CD14-positive monocyte (primary cell): ENCODE measurements at regions not wholly inside any gene's neighbourhood (a gene's known extent, or its start where the extent isn't known, plus 50 kb on each side); places are given as distances from the start of the nearest gene placed in this dataset.

Experiments used
- DNase-seq, 3 donors: peaks; one replicate each; pipeline ENCODE4 v3.0.0-alpha.2; 2011 to 2022
- H2AFZ ChIP-seq: 2 replicates; pipeline ENCODE4 v1.6.0; 2012; ENCODE audit warnings: mild to moderate bottlenecking, low read depth, low read length, inconsistent platforms; ENCODE audit not compliant: insufficient read depth, poor library complexity, severe bottlenecking
- H3K27ac ChIP-seq, 2 donors: 1 replicate in 1 of 2; 2 replicates in 1 of 2; pipeline ENCODE4 v1.5.1; 2012 to 2013; ENCODE audit warnings: low read length in 2 of 2, control low read depth in 1 of 2, inconsistent platforms in 1 of 2, low read depth in 1 of 2, mild to moderate bottlenecking in 1 of 2
- H3K27me3 ChIP-seq, 2 donors: one replicate each; pipeline versions ENCODE4 v1.6.0 to v1.6.1; 2011 to 2013; ENCODE audit warnings: low read length in 2 of 2; ENCODE audit not compliant: control insufficient read depth in 2 of 2, insufficient read depth in 2 of 2
- H3K36me3 ChIP-seq, 2 donors: replicated peaks in 1 of 2; 1 replicate in 1 of 2; 2 replicates in 1 of 2; pipeline versions ENCODE4 v1.5.1 to v1.6.1; 2012 to 2013; ENCODE audit warnings: low read length in 2 of 2, control low read depth in 1 of 2, inconsistent platforms in 1 of 2, mild to moderate bottlenecking in 1 of 2; ENCODE audit not compliant: insufficient read depth in 2 of 2, control insufficient read depth in 1 of 2
- H3K4me1 ChIP-seq, 2 donors: 1 replicate in 1 of 2; 2 replicates in 1 of 2; pipeline versions ENCODE4 v1.5.1 to v1.6.1; 2012 to 2013; ENCODE audit warnings: low read length in 2 of 2, control low read depth in 1 of 2, inconsistent platforms in 1 of 2, mild to moderate bottlenecking in 1 of 2, moderate library complexity in 1 of 2; ENCODE audit not compliant: insufficient read depth in 2 of 2, control insufficient read depth in 1 of 2
- H3K4me2 ChIP-seq: replicated peaks from 2 replicates; pipeline ENCODE3; 2012; ENCODE audit warnings: low read length, moderate library complexity, mild to moderate bottlenecking; ENCODE audit not compliant: poor library complexity, severe bottlenecking; ENCODE audit errors: extremely low read depth
- H3K4me3 ChIP-seq, 3 experiments: fragments of 200-600 bp in 1 of 3; sonication (generic) in 1 of 3; replicated peaks in 1 of 3; 1 replicate in 2 of 3; 2 replicates in 1 of 3; pipeline ENCODE4 v1.5.1; 2011 to 2013; ENCODE audit warnings: low read length in 3 of 3, mild to moderate bottlenecking in 3 of 3, control low read depth in 2 of 3, low read depth in 2 of 3, inconsistent platforms in 1 of 3, moderate library complexity in 1 of 3
- H3K79me2 ChIP-seq: 2 replicates; pipeline ENCODE4 v1.6.0; 2012; ENCODE audit warnings: mild to moderate bottlenecking, control low read depth, inconsistent platforms, low read length, moderate library complexity; ENCODE audit not compliant: insufficient read depth
- H3K9ac ChIP-seq: 2 replicates; pipeline ENCODE4 v1.6.0; 2017; ENCODE audit warnings: low read length, mild to moderate bottlenecking; ENCODE audit not compliant: insufficient read depth, poor library complexity, severe bottlenecking
- H3K9me3 ChIP-seq, 2 donors: replicated peaks in 1 of 2; 1 replicate in 1 of 2; 2 replicates in 1 of 2; pipeline versions ENCODE4 v1.5.1 to v1.6.1; 2012 to 2013; ENCODE audit warnings: low read length in 2 of 2, control low read depth in 1 of 2; ENCODE audit not compliant: control insufficient read depth in 1 of 2, insufficient read depth in 1 of 2
- H4K20me1 ChIP-seq: 2 replicates; pipeline ENCODE4 v1.6.0; 2012; ENCODE audit warnings: mild to moderate bottlenecking, low read length, control low read depth, moderate library complexity; ENCODE audit not compliant: insufficient read depth
- H3K27ac Mint-ChIP-seq, 7 donors: one replicate each; pipeline ENCODE4 v1.8.0; 2020; ENCODE audit warnings: mild to moderate bottlenecking in 7 of 7, mixed read lengths in 7 of 7, moderate library complexity in 6 of 7, inconsistent platforms in 2 of 7
- H3K27me3 Mint-ChIP-seq, 3 donors: one replicate each; pipeline ENCODE4 v1.8.0; 2021 to 2022; ENCODE audit warnings: low read depth in 3 of 3, mild to moderate bottlenecking in 3 of 3, mixed read lengths in 3 of 3, moderate library complexity in 3 of 3, inconsistent platforms in 1 of 3
- H3K36me3 Mint-ChIP-seq, 2 donors: one replicate each; pipeline ENCODE4 v1.8.0; 2020; ENCODE audit warnings: mixed read lengths in 2 of 2, inconsistent platforms in 1 of 2, mild to moderate bottlenecking in 1 of 2
- H3K4me1 Mint-ChIP-seq: one replicate; pipeline ENCODE4 v1.8.0; 2020; ENCODE audit warnings: mild to moderate bottlenecking, mixed read lengths
- H3K4me3 Mint-ChIP-seq, 2 donors: one replicate each; pipeline ENCODE4 v1.8.0; 2020; ENCODE audit warnings: mild to moderate bottlenecking in 2 of 2, mixed read lengths in 2 of 2, moderate library complexity in 1 of 2
- H3K9me3 Mint-ChIP-seq, 7 donors: one replicate each; pipeline ENCODE4 v1.8.0; 2020 to 2022; ENCODE audit warnings: mixed read lengths in 7 of 7, mild to moderate bottlenecking in 6 of 7, moderate library complexity in 6 of 7, inconsistent platforms in 2 of 7
- CTCF ChIP-seq: fragments of 200-600 bp; IDR thresholded peaks from one replicate; pipeline ENCODE4 v1.8.0; 2022; ENCODE audit warnings: antibody characterized with exemption, mild to moderate bottlenecking
- WGBS: methylation state at CpG from one replicate; pipeline ENCODE4 v1.1.5; 2013; ENCODE audit warnings: missing lambda C conversion rate; ENCODE audit not compliant: insufficient coverage; 5-methylcytosine and 5-hydroxymethylcytosine counted together
- intact Hi-C, 2 donors: fragments of 100-400 bp; cut with micrococcal nuclease; formaldehyde crosslinking; loops; one replicate each; pipeline versions ENCODE4 v1.15.0 to v1.15.1; 2023

- H3K27me3 Mint-ChIP-seq = peaks cover 0 to 12% (median 5%) of the 10 kb centered on the region in 3 donors
- no peaks in the 10 kb centered on the region for H3K27me3 ChIP-seq
- 61% methylated on average over 2 of the region's 5 CpGs for WGBS
- intact Hi-C loops = no loop called here
- H3K9me3 ChIP-seq = no peaks in the 10 kb centered on the region
- no peak for TF ChIP-seq CTCF
- no peak overlapping the region for H3K4me3 Mint-ChIP-seq
- no peaks in the 10 kb centered on the region for H3K4me1 ChIP-seq
- no peak overlapping the region for H3K27ac Mint-ChIP-seq
- H3K36me3 Mint-ChIP-seq = no peaks in the 10 kb centered on the region
- H3K4me3 ChIP-seq = no peak overlapping the region
- H3K79me2 ChIP-seq = no peaks in the 10 kb centered on the region
- H3K4me1 Mint-ChIP-seq = no peaks in the 10 kb centered on the region
- DNase-seq = no peak
- no peak overlapping the region for H3K9ac ChIP-seq
- peaks cover 0 to 4% (median 4%) of the 10 kb centered on the region in 7 donors for H3K9me3 Mint-ChIP-seq
- no peak overlapping the region for H3K27ac ChIP-seq
- H4K20me1 ChIP-seq = no peaks in the 10 kb centered on the region
- H3K4me2 ChIP-seq = no peak overlapping the region
- no peaks in the 10 kb centered on the region for H3K36me3 ChIP-seq
- no peak overlapping the region for H2AFZ ChIP-seq
Observed at GRCh38 chr10:130737621-130738020, 573.9 kb downstream of the TCERG1L start.

GRCh38 chr10:130739016-130739756 lies 572.3 kb downstream of the TCERG1L start:
- no peaks in the 10 kb centered on the region for H3K27me3 ChIP-seq
- TF ChIP-seq CTCF = no peak
- Mint-ChIP-seq H3K9me3 (peaks cover 0 to 4% (median 3%) of the 10 kb centered on the region in 7 donors), H3K27me3 (peaks cover 0 to 13% (median 5%) of the 10 kb centered on the region in 3 donors), H3K4me1 (no peaks in the 10 kb centered on the region), H3K4me3 (no peak overlapping the region), H3K27ac (no peak overlapping the region), H3K36me3 (no peaks in the 10 kb centered on the region)
- no peaks in the 10 kb centered on the region for H3K36me3 ChIP-seq
- H4K20me1 ChIP-seq = no peaks in the 10 kb centered on the region
- H3K79me2 ChIP-seq = no peaks in the 10 kb centered on the region
- 78% methylated on average over 5 of the region's 6 CpGs for whole genome bisulfite sequencing
- H3K9me3 ChIP-seq = no peaks in the 10 kb centered on the region
- no peak for DNase-seq
- H3K4me1 ChIP-seq = no peaks in the 10 kb centered on the region
- intact Hi-C loops = no loop called here
- H3K4me2 ChIP-seq = no peak overlapping the region
- H3K27ac ChIP-seq = no peak overlapping the region
- H3K4me3 ChIP-seq = no peak overlapping the region
- H3K9ac ChIP-seq = no peak overlapping the region
- H2AFZ ChIP-seq = no peak overlapping the region
